Peyer's patch (tissue), 4 donors: ENCODE measurements at regions not wholly inside any gene's neighbourhood (a gene's known extent, or its start where the extent isn't known, plus 50 kb on each side); places are given as distances from the start of the nearest gene placed in this dataset.

ENCODE experiments used
- CTCF ChIP-seq, 6 experiments: fragments of 450-650 bp in 4 of 6; fragments of 200-600 bp in 2 of 6; sonication (generic) in 1 of 6; IDR thresholded peaks; one replicate each; pipeline ENCODE4 v1.5.1; 2017 to 2019; ENCODE audit warnings: antibody characterized with exemption in 6 of 6, mild to moderate bottlenecking in 3 of 6, moderate library complexity in 1 of 6
- POLR2A ChIP-seq, 2 donors: fragments of 450-650 bp; IDR thresholded peaks; one replicate each; pipeline ENCODE4 v1.5.1; 2017; ENCODE audit warnings: antibody characterized with exemption in 2 of 2, mild to moderate bottlenecking in 2 of 2, moderate library complexity in 2 of 2

GRCh38 chr7:109984729-109985128 is 1106.2 kb upstream of the LRRN3 start:
- TF ChIP-seq POLR2A (IDR thresholded peaks at IDR 0.05) (no peak), CTCF (IDR thresholded peaks at IDR 0.05) (no peak)
